ENCODE measurements at regions not wholly inside any gene's neighbourhood (a gene's known extent, or its start where the extent isn't known, plus 50 kb on each side); places are given as distances from the start of the nearest gene placed in this dataset.

GRCh38 chr22:49328118-49328475 is 499.6 kb downstream of the BRD1 start:
- Histone ChIP-seq H3K27me3 (ENCODE audit: low read length) (no peaks in the 10 kb centered on the region), H3K4me3 (ENCODE audit: low read length) (no peak overlapping the region), H3K4me2 (ENCODE audit: low read depth, low read length, poor library complexity, severe bottlenecking) (no peak overlapping the region), H3K27ac (ENCODE audit: low read length) (no peak overlapping the region), H3K9me3 (ENCODE audit: low read length) (no peaks in the 10 kb centered on the region; the same call in 1 of the 2 replicates), H3K79me2 (ENCODE audit: low read length) (no peaks in the 10 kb centered on the region), H4K20me1 (ENCODE audit: insufficient read depth, low read depth, low read length) (no peaks in the 10 kb centered on the region), H3K4me1 (ENCODE audit: low read length) (peaks cover 22% of the 10 kb centered on the region), H3K9ac (ENCODE audit: low read length) (no peak overlapping the region), H3K36me3 (ENCODE audit: insufficient read depth, low read length) (no peaks in the 10 kb centered on the region), H2AFZ (ENCODE audit: low read length) (no peak overlapping the region), H3K9me2 (replicated peaks; ENCODE audit: insufficient read depth, low read length) (no peaks in the 10 kb centered on the region)
- no peak for DNase-seq

- no peak for DNase-seq
Observed at GRCh38 chr22:49327411-49328117, 500.1 kb downstream of the BRD1 start.

GRCh38 chr22:49326558-49326957 is 501.1 kb downstream of the BRD1 start:
- H3K27me3 ChIP-seq (ENCODE audit: low read length), result no peaks in the 10 kb centered on the region
- no peak overlapping the region for H3K9ac ChIP-seq (ENCODE audit: low read length)
- H3K36me3 ChIP-seq (ENCODE audit: insufficient read depth, low read length), result no peaks in the 10 kb centered on the region
- no peak overlapping the region for H3K27ac ChIP-seq (ENCODE audit: low read length)
- H3K4me1 ChIP-seq (ENCODE audit: low read length), result peaks cover 27% of the 10 kb centered on the region
- no peaks in the 10 kb centered on the region; the same call in 1 of the 2 replicates for H3K9me3 ChIP-seq (ENCODE audit: low read length)
- H3K4me2 ChIP-seq (ENCODE audit: low read depth, low read length, poor library complexity, severe bottlenecking), result no peak overlapping the region
- H3K4me3 ChIP-seq (ENCODE audit: low read length), result no peak overlapping the region
- no peak for DNase-seq
- H2AFZ ChIP-seq (ENCODE audit: low read length), result no peak overlapping the region
- no peaks in the 10 kb centered on the region for H3K79me2 ChIP-seq (ENCODE audit: low read length)
- H3K9me2 ChIP-seq (replicated peaks; ENCODE audit: insufficient read depth, low read length), result no peaks in the 10 kb centered on the region
- no peaks in the 10 kb centered on the region for H4K20me1 ChIP-seq (ENCODE audit: insufficient read depth, low read depth, low read length)

More at GRCh38 chr22:49327411-49328117, 500.1 kb downstream of the BRD1 start:
- H3K4me2 ChIP-seq (ENCODE audit: low read depth, low read length, poor library complexity, severe bottlenecking), result no peak overlapping the region
- no peaks in the 10 kb centered on the region for H3K36me3 ChIP-seq (ENCODE audit: insufficient read depth, low read length)
- H3K9me2 ChIP-seq (replicated peaks; ENCODE audit: insufficient read depth, low read length), result no peaks in the 10 kb centered on the region
- H3K9ac ChIP-seq (ENCODE audit: low read length), result no peak overlapping the region
- H4K20me1 ChIP-seq (ENCODE audit: insufficient read depth, low read depth, low read length), result no peaks in the 10 kb centered on the region
- peaks cover 22% of the 10 kb centered on the region for H3K4me1 ChIP-seq (ENCODE audit: low read length)
- H3K27me3 ChIP-seq (ENCODE audit: low read length), result no peaks in the 10 kb centered on the region
- no peak overlapping the region for H3K4me3 ChIP-seq (ENCODE audit: low read length)
- no peak overlapping the region for H2AFZ ChIP-seq (ENCODE audit: low read length)
- no peak overlapping the region for H3K27ac ChIP-seq (ENCODE audit: low read length)
- H3K9me3 ChIP-seq (ENCODE audit: low read length), result no peaks in the 10 kb centered on the region; the same call in 1 of the 2 replicates
- H3K79me2 ChIP-seq (ENCODE audit: low read length), result no peaks in the 10 kb centered on the region

- no peak for DNase-seq
Observed at GRCh38 chr22:49325531-49326395, 501.9 kb downstream of the BRD1 start.

GRCh38 chr22:49324527-49325491 is 502.9 kb downstream of the BRD1 start:
- Histone ChIP-seq H3K4me1 (ENCODE audit: low read length) (peaks cover 27% of the 10 kb centered on the region), H3K4me3 (ENCODE audit: low read length) (no peak overlapping the region), H3K79me2 (ENCODE audit: low read length) (no peaks in the 10 kb centered on the region), H3K4me2 (ENCODE audit: low read depth, low read length, poor library complexity, severe bottlenecking) (no peak overlapping the region), H3K9me3 (ENCODE audit: low read length) (no peaks in the 10 kb centered on the region; the same call in 1 of the 2 replicates), H3K9me2 (replicated peaks; ENCODE audit: insufficient read depth, low read length) (no peaks in the 10 kb centered on the region), H3K27ac (ENCODE audit: low read length) (no peak overlapping the region), H3K36me3 (ENCODE audit: insufficient read depth, low read length) (no peaks in the 10 kb centered on the region), H3K9ac (ENCODE audit: low read length) (no peak overlapping the region), H3K27me3 (ENCODE audit: low read length) (no peaks in the 10 kb centered on the region), H4K20me1 (ENCODE audit: insufficient read depth, low read depth, low read length) (no peaks in the 10 kb centered on the region), H2AFZ (ENCODE audit: low read length) (no peak overlapping the region)
- DNase-seq, result no peak

More at GRCh38 chr22:49325531-49326395, 501.9 kb downstream of the BRD1 start:
- H3K27me3 ChIP-seq (ENCODE audit: low read length), result no peaks in the 10 kb centered on the region
- no peaks in the 10 kb centered on the region for H3K9me2 ChIP-seq (replicated peaks; ENCODE audit: insufficient read depth, low read length)
- no peak overlapping the region for H3K27ac ChIP-seq (ENCODE audit: low read length)
- no peak overlapping the region for H3K4me3 ChIP-seq (ENCODE audit: low read length)
- H3K36me3 ChIP-seq (ENCODE audit: insufficient read depth, low read length), result no peaks in the 10 kb centered on the region
- H2AFZ ChIP-seq (ENCODE audit: low read length), result no peak overlapping the region
- H3K79me2 ChIP-seq (ENCODE audit: low read length), result no peaks in the 10 kb centered on the region
- no peaks in the 10 kb centered on the region for H4K20me1 ChIP-seq (ENCODE audit: insufficient read depth, low read depth, low read length)
- H3K4me1 ChIP-seq (ENCODE audit: low read length), result peaks cover 27% of the 10 kb centered on the region
- H3K9me3 ChIP-seq (ENCODE audit: low read length), result no peaks in the 10 kb centered on the region; the same call in 1 of the 2 replicates
- no peak overlapping the region for H3K9ac ChIP-seq (ENCODE audit: low read length)
- H3K4me2 ChIP-seq (ENCODE audit: low read depth, low read length, poor library complexity, severe bottlenecking), result no peak overlapping the region

GRCh38 chr22:49323751-49324415 is 503.8 kb downstream of the BRD1 start:
- Histone ChIP-seq H3K9ac (ENCODE audit: low read length) (no peak overlapping the region), H3K4me2 (ENCODE audit: low read depth, low read length, poor library complexity, severe bottlenecking) (no peak overlapping the region), H3K79me2 (ENCODE audit: low read length) (no peaks in the 10 kb centered on the region), H3K9me2 (replicated peaks; ENCODE audit: insufficient read depth, low read length) (no peaks in the 10 kb centered on the region), H3K4me1 (ENCODE audit: low read length) (peaks cover 18% of the 10 kb centered on the region), H3K27me3 (ENCODE audit: low read length) (no peaks in the 10 kb centered on the region), H3K36me3 (ENCODE audit: insufficient read depth, low read length) (no peaks in the 10 kb centered on the region), H4K20me1 (ENCODE audit: insufficient read depth, low read depth, low read length) (no peaks in the 10 kb centered on the region), H3K27ac (ENCODE audit: low read length) (no peak overlapping the region), H3K4me3 (ENCODE audit: low read length) (no peak overlapping the region), H3K9me3 (ENCODE audit: low read length) (no peaks in the 10 kb centered on the region; the same call in 1 of the 2 replicates), H2AFZ (ENCODE audit: low read length) (no peak overlapping the region)
- no peak for DNase-seq

GRCh38 chr22:49322861-49323622 is 504.6 kb downstream of the BRD1 start:
- Histone ChIP-seq H3K79me2 (ENCODE audit: low read length) (no peaks in the 10 kb centered on the region), H3K9me3 (ENCODE audit: low read length) (no peaks in the 10 kb centered on the region; the same call in 1 of the 2 replicates), H4K20me1 (ENCODE audit: insufficient read depth, low read depth, low read length) (no peaks in the 10 kb centered on the region), H3K27me3 (ENCODE audit: low read length) (no peaks in the 10 kb centered on the region), H3K27ac (ENCODE audit: low read length) (no peak overlapping the region), H3K36me3 (ENCODE audit: insufficient read depth, low read length) (no peaks in the 10 kb centered on the region), H2AFZ (ENCODE audit: low read length) (no peak overlapping the region), H3K4me3 (ENCODE audit: low read length) (no peak overlapping the region), H3K4me1 (ENCODE audit: low read length) (peaks cover 22% of the 10 kb centered on the region), H3K9ac (ENCODE audit: low read length) (no peak overlapping the region), H3K4me2 (ENCODE audit: low read depth, low read length, poor library complexity, severe bottlenecking) (no peak overlapping the region), H3K9me2 (replicated peaks; ENCODE audit: insufficient read depth, low read length) (no peaks in the 10 kb centered on the region)
- DNase-seq, result no peak

Measured in Karpas-422 (cell line).